Activated naive CD4-positive, alpha-beta T cell treated with anti-CD3 and anti-CD28 coated beads, Interleukin-2, amount 50 U/mL, for 72 hours (primary cell): ENCODE measurements at regions not wholly inside any gene's neighbourhood (a gene's known extent, or its start where the extent isn't known, plus 50 kb on each side); places are given as distances from the start of the nearest gene placed in this dataset.

Source experiments
- ATAC-seq, 2 donors: fragments of 150-1000 bp; cut with Tn5 transposase; 2 replicates each; pipeline ENCODE4 v1.10.0; 2021; ENCODE audit warnings: mild to moderate bottlenecking in 2 of 2, moderate library complexity in 2 of 2
- DNase-seq, 2 donors: peaks; one replicate each; pipeline ENCODE4 v3.0.0; 2021 to 2022; ENCODE audit warnings: low spot score in 2 of 2
- H3K27ac Mint-ChIP-seq, 2 donors: one replicate each; pipeline ENCODE4 v1.8.0; 2022; ENCODE audit warnings: mild to moderate bottlenecking in 2 of 2, mixed read lengths in 2 of 2
- H3K36me3 Mint-ChIP-seq, 2 donors: one replicate each; pipeline ENCODE4 v1.8.0; 2022; ENCODE audit warnings: mixed read lengths in 2 of 2
- H3K9me3 Mint-ChIP-seq, 2 donors: one replicate each; pipeline ENCODE4 v1.8.0; 2022; ENCODE audit warnings: mixed read lengths in 2 of 2

DNA sequence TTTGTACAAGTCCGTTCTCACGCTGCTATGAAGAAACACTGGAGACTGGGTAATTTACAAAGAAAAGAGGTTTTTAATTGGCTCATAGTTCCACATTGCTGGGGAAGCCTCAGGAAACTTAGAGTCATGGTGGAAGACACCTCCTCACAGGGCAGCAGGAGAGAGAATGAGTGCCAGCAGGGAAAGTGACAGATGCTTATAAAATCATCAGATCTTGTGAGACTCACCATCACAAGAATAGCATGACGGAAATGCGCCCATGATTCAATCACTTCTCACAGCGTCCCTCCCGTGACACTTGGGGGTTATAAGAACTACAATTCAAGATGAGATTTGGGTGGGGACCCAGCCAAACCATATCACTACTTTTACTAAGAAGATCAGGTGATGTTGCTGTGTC, 285.8 kb downstream of the TMX3 start:
- no peak for DNase-seq
- Mint-ChIP-seq H3K36me3 (no peaks in the 10 kb centered on the region), H3K9me3 (no peaks in the 10 kb centered on the region), H3K27ac (no peak overlapping the region)
- no peak for ATAC-seq

DNA sequence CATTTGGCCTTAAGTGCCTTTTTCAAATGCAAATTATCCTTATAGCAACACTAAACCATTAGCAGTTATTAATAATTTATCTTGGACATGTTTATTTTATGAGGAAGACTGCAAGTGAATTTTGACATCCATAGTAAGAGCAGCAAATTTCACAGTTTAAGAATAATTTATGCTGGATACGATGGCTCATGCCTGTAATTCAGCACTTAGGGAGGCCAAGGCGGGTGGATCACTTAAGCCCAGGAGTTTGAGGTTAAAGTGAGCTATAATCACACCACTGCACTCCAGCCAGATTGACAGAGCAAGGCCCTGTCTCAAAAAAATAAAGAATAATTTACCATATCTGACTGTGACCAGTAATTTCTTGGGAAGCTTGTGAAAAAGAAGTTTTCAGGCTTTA, 286.2 kb downstream of the TMX3 start:
- Mint-ChIP-seq H3K9me3 (no peaks in the 10 kb centered on the region), H3K27ac (no peak overlapping the region), H3K36me3 (no peaks in the 10 kb centered on the region)
- DNase-seq: no peak
- no peak for ATAC-seq

DNA sequence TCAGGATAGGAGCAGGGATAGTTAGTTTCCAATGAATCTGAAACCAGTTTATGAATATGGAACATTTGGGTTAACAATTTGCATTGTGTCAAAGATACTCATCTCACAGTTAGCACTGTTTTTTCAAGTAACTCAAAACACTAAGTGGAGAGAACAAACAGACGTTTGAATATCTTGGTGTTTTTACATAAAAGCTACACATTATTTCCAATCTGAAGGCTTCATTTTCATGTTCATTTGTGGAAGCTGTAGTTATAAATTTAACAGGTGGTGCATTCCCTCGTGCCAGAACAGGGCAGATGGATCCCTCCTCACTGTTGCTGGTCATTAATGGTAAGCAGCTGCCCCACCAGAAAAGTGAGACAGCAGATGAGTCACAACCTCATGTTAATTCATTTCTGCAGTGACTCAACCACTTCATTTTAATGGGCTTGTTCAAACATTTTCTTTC, 286.9 kb downstream of the TMX3 start:
- DNase-seq (no peak), ATAC-seq (no peak)
- Mint-ChIP-seq H3K36me3 (no peaks in the 10 kb centered on the region), H3K27ac (no peak overlapping the region), H3K9me3 (no peaks in the 10 kb centered on the region)

DNA sequence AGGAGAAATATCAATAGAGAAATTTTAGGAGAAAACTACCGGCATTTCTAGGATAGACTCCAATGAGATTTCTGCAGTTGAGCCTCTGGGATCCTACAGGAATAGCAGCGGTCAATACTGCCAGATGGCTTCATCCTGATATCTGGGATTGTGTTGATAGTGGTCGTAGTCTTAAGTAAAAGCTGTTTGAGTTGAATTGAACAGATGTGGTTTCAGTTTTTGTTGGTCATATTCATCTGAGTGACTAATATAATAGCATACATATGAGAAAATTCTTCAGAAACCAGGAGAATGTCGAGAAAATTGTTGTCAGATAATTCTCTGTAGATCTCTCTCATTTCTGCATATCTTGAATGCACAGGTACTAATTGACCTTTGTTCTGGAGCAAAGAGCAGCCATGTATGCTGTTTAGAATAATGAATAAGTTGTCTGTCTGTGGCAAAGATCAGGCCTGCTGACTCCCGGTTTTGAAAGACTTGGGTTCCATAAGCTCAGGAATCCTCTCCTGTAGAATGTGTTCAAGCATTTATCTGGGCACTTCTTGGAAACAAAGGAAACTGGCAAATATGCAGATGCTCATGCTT, 288.1 kb downstream of the TMX3 start:
- ATAC-seq: no peak
- H3K36me3 Mint-ChIP-seq: no peaks in the 10 kb centered on the region
- H3K27ac Mint-ChIP-seq: no peak overlapping the region
- DNase-seq: no peak
- no peaks in the 10 kb centered on the region for H3K9me3 Mint-ChIP-seq

DNA sequence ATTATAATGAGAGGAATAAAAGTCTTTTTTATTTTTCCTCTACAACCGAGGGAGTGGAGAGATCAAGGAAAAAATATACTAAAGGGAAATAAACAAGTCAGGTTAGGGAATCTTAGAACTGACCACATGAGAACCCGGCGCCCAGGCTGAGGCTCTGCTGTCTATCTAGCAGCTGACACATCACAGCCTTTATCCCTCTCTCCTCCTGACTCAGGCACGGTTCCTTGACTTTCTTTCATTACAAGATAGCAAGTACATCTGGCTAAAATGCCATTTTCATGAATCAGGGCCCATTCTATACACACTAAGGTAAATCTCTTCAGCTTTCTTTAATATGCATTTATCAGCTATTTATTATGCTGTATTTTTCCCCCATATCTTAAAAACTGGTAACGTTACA, 296.0 kb downstream of the TMX3 start:
- Mint-ChIP-seq H3K27ac (no peak overlapping the region), H3K36me3 (no peaks in the 10 kb centered on the region), H3K9me3 (no peaks in the 10 kb centered on the region)
- ATAC-seq (no peak), DNase-seq (no peak)

DNA sequence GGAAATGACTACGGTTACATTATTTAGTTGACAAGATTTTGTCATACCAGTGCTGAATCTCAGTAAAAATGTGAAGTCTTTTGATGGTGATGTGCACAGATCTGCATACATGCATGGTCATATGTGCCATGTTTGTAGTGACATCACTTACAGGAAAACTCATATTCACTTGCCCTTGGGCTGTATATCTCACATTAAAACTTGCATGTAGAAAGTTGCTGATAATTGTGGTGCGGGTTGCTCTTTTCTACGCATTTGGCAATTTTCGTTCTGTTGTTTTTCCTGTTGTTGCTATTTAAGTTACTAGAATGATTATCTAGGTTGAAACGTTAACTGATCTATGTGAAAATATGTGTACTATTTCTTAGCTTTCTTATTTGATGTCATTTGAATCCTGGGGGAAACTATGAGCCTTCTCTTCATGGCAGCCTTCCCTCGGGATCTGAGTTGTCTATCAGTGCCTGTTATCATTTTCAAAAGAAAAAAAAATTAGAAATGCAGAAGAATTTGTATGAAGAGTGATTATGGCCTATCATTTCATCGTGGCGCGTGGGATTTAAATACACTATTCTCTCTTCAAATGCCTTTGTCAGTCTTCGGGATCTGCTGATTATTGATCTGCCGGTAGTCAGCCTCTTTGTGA, 296.6 kb downstream of the TMX3 start:
- no peak for DNase-seq
- H3K36me3 Mint-ChIP-seq: no peaks in the 10 kb centered on the region
- no peaks in the 10 kb centered on the region for H3K9me3 Mint-ChIP-seq
- ATAC-seq: no peak
- no peak overlapping the region for H3K27ac Mint-ChIP-seq

DNA sequence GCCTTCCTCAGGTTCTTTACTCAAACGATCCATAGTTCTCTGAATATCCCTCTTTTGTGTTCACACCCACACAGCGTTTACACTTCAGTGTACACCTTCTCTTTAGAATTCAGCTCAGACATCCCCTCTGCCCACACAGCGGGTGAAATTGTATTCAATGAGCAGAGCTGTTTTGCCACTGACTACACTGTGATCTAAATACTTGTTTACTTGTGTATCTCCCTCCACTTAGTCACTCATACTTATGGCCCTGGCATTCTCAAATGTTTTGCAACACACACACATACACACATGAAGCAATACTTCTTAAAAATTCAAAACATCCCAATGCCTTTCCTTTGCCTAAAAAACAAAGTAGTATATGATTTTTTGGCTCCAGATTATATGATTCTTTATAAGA, 297.1 kb downstream of the TMX3 start:
- DNase-seq (no peak), ATAC-seq (no peak)
- H3K36me3 Mint-ChIP-seq: no peaks in the 10 kb centered on the region
- no peaks in the 10 kb centered on the region for H3K9me3 Mint-ChIP-seq
- no peak overlapping the region for H3K27ac Mint-ChIP-seq

DNA sequence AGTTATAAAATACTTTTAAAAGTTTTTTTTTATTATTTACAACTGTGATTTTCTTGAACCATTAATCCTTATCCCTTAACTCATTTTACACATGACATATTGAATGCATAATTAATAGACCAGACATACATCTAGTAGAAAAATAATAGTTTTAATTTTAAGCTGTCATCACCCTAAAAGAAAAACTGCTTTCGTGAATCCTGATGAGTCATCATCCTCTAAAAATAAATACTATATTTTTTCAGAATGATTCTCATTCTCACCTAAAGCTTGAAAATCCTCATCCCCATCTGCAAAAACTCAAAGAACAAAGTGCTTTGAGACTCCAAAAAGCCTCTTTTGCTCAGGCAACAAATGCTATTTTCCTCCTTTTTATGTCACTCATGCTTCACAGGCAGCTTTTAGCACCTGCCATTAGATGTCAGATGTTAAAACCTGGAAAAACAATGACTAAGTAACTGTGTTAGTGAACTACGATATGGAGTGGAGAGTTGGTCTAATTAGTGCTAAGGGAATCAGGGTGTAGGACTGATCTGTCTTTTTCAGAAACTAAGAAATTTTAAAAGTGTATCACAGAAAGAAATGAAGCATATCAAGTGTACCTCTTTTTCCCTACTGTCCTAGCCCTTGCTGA, 297.6 kb downstream of the TMX3 start:
- DNase-seq (no peak), ATAC-seq (no peak)
- Mint-ChIP-seq H3K9me3 (no peaks in the 10 kb centered on the region), H3K27ac (no peak overlapping the region), H3K36me3 (no peaks in the 10 kb centered on the region)

DNA sequence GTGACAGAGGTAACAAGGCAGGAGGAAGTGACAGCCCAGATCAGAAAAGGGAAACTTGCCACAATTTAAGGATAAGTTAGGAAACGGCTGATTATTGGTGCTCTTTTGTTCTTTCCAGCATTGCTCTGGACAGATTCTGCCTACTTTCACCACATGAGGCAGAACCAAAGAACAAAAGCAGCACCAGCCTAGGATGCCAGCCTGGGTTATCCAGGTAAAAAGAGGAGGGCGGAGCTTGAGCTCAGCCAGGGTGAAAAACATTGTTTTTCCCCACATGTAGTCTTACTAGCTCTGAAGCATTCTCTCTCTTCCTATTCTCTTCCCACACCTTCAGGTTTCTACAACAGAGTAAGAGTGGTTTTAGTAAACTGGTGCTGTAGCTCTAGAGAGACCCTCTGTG, 300.5 kb downstream of the TMX3 start:
- Mint-ChIP-seq H3K9me3 (no peaks in the 10 kb centered on the region), H3K36me3 (no peaks in the 10 kb centered on the region), H3K27ac (no peak overlapping the region)
- ATAC-seq (no peak), DNase-seq (no peak)

DNA sequence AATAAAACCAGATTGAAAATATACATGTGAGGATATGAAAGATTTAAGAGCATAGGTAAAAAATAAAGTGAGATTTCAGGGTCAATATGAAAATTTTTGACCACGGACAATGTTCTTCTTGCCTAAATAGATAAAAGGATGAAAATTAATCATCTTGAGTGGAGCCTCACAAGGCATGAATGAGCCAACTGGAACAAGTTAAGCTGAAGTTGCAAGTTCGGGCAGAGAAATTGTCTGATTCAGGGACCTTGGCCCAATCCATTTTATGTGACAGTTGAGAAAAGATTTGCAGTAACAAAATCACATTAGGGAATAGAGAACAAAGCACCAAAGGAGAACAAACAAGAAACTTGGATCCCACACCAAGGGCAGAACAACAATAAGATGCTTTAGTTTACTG, 305.3 kb downstream of the TMX3 start:
- no peak for ATAC-seq
- Mint-ChIP-seq H3K27ac (no peak overlapping the region), H3K36me3 (no peaks in the 10 kb centered on the region), H3K9me3 (peaks cover 0 to 6% of the 10 kb centered on the region in 2 donors)
- DNase-seq: no peak

DNA sequence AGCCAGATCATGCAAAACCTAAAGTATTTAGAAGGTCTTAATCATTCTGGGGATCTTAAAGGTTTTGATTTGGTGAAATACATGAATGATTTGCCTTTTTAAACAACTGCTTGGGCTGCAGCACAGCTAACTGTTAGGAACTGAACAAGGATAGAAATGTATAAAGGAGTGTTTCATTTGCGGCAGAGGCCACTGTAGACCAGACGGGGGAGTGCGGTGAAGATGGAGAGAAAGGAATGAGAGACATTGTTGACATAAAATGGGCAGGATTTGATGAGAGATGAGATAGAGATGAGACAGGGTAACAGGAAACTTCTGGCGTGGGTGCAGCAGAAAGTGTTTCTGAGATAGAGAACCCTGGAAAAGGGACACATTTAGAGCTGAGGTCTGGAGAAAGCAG, 308.1 kb downstream of the TMX3 start:
- DNase-seq (no peak), ATAC-seq (no peak)
- Mint-ChIP-seq H3K27ac (no peak overlapping the region), H3K9me3 (peaks cover 0 to 6% of the 10 kb centered on the region in 2 donors), H3K36me3 (no peaks in the 10 kb centered on the region)

DNA sequence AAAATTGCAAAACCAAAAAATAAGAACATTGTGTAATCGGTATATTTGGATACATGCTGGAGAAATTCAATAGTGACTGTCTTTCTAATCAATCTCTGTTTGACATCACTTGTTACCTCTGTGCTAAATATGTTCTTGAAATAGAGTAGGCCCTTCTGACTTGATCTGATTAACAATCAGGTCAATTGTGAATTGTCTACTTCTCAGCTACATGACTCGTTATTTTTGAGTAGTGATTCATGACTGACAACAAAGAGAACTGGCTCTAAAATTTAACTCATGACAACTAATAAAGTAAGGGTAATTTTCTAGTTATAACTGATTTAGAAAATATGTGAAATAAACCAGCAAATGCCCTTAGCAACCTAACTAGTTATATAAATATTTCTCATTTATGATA, 312.1 kb downstream of the TMX3 start:
- no peak for DNase-seq

DNA sequence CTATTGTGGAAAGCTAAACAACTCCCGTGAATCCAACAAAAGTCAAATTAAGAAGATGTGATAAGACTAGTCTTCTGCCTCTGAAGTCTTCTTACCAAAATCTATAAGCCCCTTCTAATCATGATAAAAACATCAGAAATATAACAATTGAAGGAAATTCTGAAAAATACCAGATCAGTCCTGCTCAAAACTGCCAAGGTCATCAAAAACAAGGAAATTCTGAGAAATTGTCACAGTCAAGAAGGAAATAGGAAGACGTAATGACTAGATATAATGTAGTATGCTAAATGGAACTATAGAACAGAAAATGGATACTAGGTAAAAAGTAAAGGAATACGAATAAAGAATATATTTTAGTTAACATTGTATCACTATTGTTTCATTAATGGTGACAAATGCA, 314.0 kb downstream of the TMX3 start:
- ATAC-seq: no peak
- H3K9me3 Mint-ChIP-seq: no peaks in the 10 kb centered on the region

More for the DNA sequence above, 312.1 kb downstream of the TMX3 start:
- H3K9me3 Mint-ChIP-seq: peaks cover 0 to 6% of the 10 kb centered on the region in 2 donors
- ATAC-seq: no peak
- no peaks in the 10 kb centered on the region for H3K36me3 Mint-ChIP-seq
- no peak overlapping the region for H3K27ac Mint-ChIP-seq

DNA sequence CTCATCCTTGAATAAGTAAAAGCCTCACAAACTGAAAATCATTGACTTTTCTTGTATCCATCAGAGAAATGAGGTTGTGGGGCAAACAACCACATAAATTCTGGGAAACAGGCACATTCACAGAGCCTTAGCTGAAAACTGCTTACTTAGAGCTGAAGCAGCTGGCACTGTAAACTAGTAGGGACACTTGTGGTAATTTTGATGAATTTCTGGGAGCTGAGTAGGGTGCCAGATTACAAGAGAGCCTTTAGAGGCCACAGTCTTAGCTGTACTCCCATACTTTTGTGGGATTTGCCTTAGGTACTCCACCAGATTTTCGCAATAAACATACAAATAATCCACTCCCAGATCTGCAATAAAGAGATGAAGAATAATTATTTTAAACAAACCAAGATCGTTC, 315.2 kb downstream of the TMX3 start:
- Mint-ChIP-seq H3K9me3 (no peaks in the 10 kb centered on the region), H3K36me3 (no peaks in the 10 kb centered on the region), H3K27ac (no peak overlapping the region)
- DNase-seq (no peak), ATAC-seq (no peak)

More for the DNA sequence above, 314.0 kb downstream of the TMX3 start:
- no peak for DNase-seq
- Mint-ChIP-seq H3K27ac (no peak overlapping the region), H3K36me3 (no peaks in the 10 kb centered on the region)

DNA sequence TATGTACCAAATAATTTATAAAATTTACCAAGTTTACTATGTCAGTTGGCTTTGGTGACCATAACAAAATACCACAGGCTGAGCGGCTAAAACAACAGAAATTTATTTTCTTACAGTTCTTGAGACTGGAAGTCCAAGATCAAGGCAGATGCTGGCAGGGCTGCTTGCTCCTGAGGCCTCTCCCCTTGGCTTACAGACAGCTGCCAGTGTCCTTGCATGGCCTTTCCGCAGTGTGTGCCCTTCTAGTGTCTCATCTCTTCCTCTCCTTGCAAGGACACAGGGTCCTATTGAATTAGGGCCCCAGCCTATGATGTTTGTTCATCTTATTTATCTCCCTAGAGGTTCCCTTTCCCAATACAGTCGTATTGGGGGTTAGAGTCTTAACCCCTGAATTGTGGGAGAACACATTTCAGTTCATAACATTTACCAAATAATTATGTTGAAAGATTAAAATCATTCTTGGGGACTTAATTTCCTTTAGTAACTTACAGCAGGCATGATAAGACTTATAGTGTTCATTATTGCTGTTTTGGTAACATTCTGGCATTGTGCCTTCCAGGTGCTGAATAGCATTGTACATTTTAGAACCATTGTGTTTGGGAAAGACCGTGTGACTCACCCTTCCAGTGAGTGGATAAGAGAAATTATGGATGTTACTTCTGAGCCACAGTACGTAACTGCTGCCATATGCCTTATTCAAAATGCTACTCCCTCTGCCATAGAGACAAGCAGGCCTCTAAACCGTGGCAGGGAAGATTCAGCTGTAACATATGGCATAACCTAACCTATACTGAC, 317.5 kb downstream of the TMX3 start:
- no peak overlapping the region for H3K27ac Mint-ChIP-seq
- DNase-seq: no peak
- no peaks in the 10 kb centered on the region for H3K9me3 Mint-ChIP-seq
- ATAC-seq: no peak
- H3K36me3 Mint-ChIP-seq: no peaks in the 10 kb centered on the region

DNA sequence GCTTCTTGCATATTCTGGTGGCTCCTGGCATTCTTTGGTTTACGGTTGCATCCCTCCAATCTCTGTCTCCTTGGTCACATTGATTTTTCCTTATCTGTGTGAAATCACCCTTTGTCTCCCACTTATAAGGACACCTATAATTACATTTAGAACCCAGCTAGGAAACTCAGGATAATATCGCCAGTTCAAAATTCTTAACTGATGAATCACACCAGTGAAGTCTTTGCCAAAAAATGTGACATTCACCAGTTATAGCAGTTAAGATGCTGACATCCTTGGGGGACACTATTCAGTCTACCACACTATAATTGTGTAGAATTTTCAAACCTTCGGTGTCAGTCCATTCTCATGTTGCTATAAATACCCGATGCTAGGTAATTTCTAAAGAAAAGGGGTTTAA, 320.2 kb downstream of the TMX3 start:
- H3K9me3 Mint-ChIP-seq: no peaks in the 10 kb centered on the region
- H3K36me3 Mint-ChIP-seq: no peaks in the 10 kb centered on the region

DNA sequence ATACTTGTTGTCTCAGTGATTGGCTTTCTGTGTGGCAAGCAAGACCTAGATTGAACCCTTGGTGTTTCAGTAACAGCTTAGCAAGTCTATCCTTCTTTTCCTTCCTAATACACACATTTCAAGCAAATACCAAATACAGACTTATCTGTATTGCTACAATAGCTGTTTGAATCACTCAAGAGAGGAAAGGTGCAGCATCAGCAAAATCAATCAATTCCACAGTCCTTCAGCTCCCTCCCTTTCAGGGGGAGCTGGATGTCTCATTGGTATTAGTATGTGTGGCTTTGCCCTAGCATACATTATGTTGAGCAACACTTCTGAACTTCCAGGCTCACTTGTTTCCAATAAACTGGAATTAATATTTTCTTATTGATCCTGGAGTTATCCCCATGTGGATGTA, 323.1 kb downstream of the TMX3 start:
- DNase-seq: no peak
- ATAC-seq: no peak
- H3K27ac Mint-ChIP-seq: no peak overlapping the region
- H3K9me3 Mint-ChIP-seq: no peaks in the 10 kb centered on the region
- no peaks in the 10 kb centered on the region for H3K36me3 Mint-ChIP-seq

More for the DNA sequence above, 320.2 kb downstream of the TMX3 start:
- H3K27ac Mint-ChIP-seq: no peak overlapping the region
- DNase-seq (no peak), ATAC-seq (no peak)
